SK-N-SH treated with all-trans-retinoic acid at 6 μM for 48 hours (cell line): ENCODE measurements at regions not wholly inside any gene's neighbourhood (a gene's known extent, or its start where the extent isn't known, plus 50 kb on each side); places are given as distances from the start of the nearest gene placed in this dataset.
"Not testable (repeated sequence)": the region's sequence is repeated elsewhere in the genome, so short reads cannot be mapped to it uniquely, and the experiment has no call there.

Source experiments
- ATAC-seq: fragments of 200-7000 bp; cut with Tn5 transposase; 3 replicates; pipeline ENCODE4 v1.9.1; 2020; ENCODE audit warnings: mild to moderate bottlenecking, moderate library complexity
- ARNTL ChIP-seq: fragments of 450-650 bp; formaldehyde crosslinking; IDR thresholded peaks from 2 replicates; pipeline ENCODE4 v1.5.0; 2020; ENCODE audit warnings: low read depth, mild to moderate bottlenecking, moderate library complexity, borderline replicate concordance
- BACH2 ChIP-seq: fragments of 250-450 bp; sonication (Bioruptor Pico); IDR thresholded peaks from 2 replicates; pipeline ENCODE4 v1.9.0; 2021; ENCODE audit warnings: mild to moderate bottlenecking, borderline replicate concordance
- CSDC2 ChIP-seq: fragments of 250-450 bp; sonication (Bioruptor Pico); IDR thresholded peaks from 2 replicates; pipeline ENCODE4 v1.5.0; 2020; ENCODE audit warnings: mild to moderate bottlenecking, moderate library complexity
- CSRNP3 ChIP-seq: fragments of 250-450 bp; sonication (Bioruptor Pico); IDR thresholded peaks from 2 replicates; pipeline ENCODE4 v1.5.1; 2021; ENCODE audit warnings: mild to moderate bottlenecking, moderate library complexity
- ESRRG ChIP-seq: fragments of 250-450 bp; sonication (Bioruptor Pico); IDR thresholded peaks from 2 replicates; pipeline ENCODE4 v1.6.1; 2021; ENCODE audit warnings: mild to moderate bottlenecking
- GLIS3 ChIP-seq: fragments of 250-450 bp; sonication (Bioruptor Pico); IDR thresholded peaks from 2 replicates; pipeline ENCODE4 v1.5.0; 2020; ENCODE audit warnings: mild to moderate bottlenecking, moderate library complexity
- ISL1 ChIP-seq: fragments of 250-450 bp; sonication (Bioruptor Pico); IDR thresholded peaks from 2 replicates; pipeline ENCODE4 v2.1.2; 2022; ENCODE audit warnings: mild to moderate bottlenecking, moderate library complexity
- OSR1 ChIP-seq: fragments of 250-450 bp; sonication (Bioruptor Pico); IDR thresholded peaks from 2 replicates; pipeline ENCODE4 v1.8.0; 2022; ENCODE audit warnings: moderate library complexity, mild to moderate bottlenecking, inconsistent platforms
- RARB ChIP-seq: fragments of 250-450 bp; sonication (Bioruptor Pico); IDR thresholded peaks from 2 replicates; pipeline ENCODE4 v1.8.0; 2021; ENCODE audit warnings: mild to moderate bottlenecking, moderate library complexity
- SNAI2 ChIP-seq: fragments of 250-450 bp; sonication (Bioruptor Pico); IDR thresholded peaks from 2 replicates; pipeline ENCODE4 v1.5.0; 2020; ENCODE audit warnings: mild to moderate bottlenecking, moderate library complexity
- TOX ChIP-seq: fragments of 250-450 bp; sonication (Bioruptor Pico); IDR thresholded peaks from 2 replicates; pipeline ENCODE4 v1.8.0; 2021; ENCODE audit warnings: mild to moderate bottlenecking, moderate library complexity, borderline replicate concordance
- ZC3H10 ChIP-seq: fragments of 250-450 bp; sonication (Bioruptor Pico); IDR thresholded peaks from 2 replicates; pipeline ENCODE4 v1.5.1; 2021; ENCODE audit warnings: mild to moderate bottlenecking, moderate library complexity
- ZFP30 ChIP-seq: fragments of 450-650 bp; formaldehyde crosslinking; IDR thresholded peaks from 2 replicates; pipeline ENCODE4 v1.5.0; 2022; ENCODE audit warnings: mild to moderate bottlenecking, moderate library complexity
- ZNF565 ChIP-seq: fragments of 450-650 bp; formaldehyde crosslinking; conservative IDR thresholded peaks from 2 replicates; pipeline ENCODE4 v1.5.0; 2020; ENCODE audit warnings: low read depth, mild to moderate bottlenecking, moderate library complexity
- ZNF70 ChIP-seq: fragments of 450-650 bp; formaldehyde crosslinking; IDR thresholded peaks from 2 replicates; pipeline ENCODE4 v1.5.0; 2020; ENCODE audit warnings: mild to moderate bottlenecking, moderate library complexity
- ZNF8 ChIP-seq: fragments of 450-650 bp; formaldehyde crosslinking; IDR thresholded peaks from 2 replicates; pipeline ENCODE4 v1.5.0; 2020; ENCODE audit warnings: mild to moderate bottlenecking, moderate library complexity
- TF ChIP-seq, protein P1 (sequence below): fragments of 250-450 bp; sonication (Bioruptor Pico); IDR thresholded peaks from 2 replicates; pipeline ENCODE4 v1.8.0; 2021; ENCODE audit warnings: low read depth, mild to moderate bottlenecking, moderate library complexity, borderline replicate concordance
- TF ChIP-seq, protein P2 (sequence below): fragments of 250-450 bp; sonication (Bioruptor Pico); IDR thresholded peaks from 2 replicates; pipeline ENCODE4 v1.8.0; 2020; ENCODE audit warnings: mild to moderate bottlenecking, moderate library complexity, borderline replicate concordance

DNA sequence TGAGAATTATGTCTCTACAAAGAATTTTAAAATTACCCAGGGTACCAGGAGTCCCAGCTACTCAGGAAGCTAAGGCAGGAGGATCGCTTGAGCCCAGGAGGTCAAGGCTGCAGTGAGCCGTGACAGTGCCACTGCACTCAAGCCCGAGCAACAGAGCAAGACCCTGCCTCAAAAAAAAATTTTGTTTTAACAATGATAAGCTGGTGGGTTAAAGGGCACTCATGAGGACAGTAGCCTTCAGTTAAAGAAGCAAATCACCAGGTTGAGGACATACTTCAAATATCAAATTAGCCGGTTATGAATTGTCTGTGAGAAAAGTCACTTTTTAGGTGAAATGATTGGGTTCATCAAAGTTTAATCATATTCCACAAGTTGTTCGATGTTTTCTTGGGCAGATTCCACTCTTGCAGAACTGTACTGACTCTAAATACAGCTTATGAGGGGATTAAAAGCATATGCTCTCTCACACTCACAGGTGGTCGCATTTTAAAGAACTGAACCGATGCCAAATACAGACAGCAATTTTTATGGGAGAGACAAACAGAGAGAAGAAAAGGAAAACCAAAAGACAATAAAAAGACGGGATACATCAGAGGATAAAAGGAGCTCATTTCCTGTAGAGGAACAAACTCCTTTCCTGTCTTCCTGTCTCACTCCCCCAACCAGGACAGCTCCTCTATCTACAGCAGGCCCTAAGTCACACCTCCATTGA, 582.8 kb upstream of the NRP1 start:
- TF ChIP-seq RARB (CRISPR knock-in tag): no peak
- TF ChIP-seq, protein P1, sequence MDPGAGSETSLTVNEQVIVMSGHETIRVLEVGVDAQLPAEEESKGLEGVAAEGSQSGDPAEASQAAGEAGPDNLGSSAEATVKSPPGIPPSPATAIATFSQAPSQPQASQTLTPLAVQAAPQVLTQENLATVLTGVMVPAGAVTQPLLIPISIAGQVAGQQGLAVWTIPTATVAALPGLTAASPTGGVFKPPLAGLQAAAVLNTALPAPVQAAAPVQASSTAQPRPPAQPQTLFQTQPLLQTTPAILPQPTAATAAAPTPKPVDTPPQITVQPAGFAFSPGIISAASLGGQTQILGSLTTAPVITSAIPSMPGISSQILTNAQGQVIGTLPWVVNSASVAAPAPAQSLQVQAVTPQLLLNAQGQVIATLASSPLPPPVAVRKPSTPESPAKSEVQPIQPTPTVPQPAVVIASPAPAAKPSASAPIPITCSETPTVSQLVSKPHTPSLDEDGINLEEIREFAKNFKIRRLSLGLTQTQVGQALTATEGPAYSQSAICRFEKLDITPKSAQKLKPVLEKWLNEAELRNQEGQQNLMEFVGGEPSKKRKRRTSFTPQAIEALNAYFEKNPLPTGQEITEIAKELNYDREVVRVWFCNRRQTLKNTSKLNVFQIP (CRISPR knock-in tag): no peak
- no peak for TF ChIP-seq OSR1
- TF ChIP-seq ZFP30 (CRISPR knock-in tag): no peak
- no peak for TF ChIP-seq ESRRG (CRISPR knock-in tag)
- TF ChIP-seq, all 23 proteins: peak for 0
- ATAC-seq: no peak

DNA sequence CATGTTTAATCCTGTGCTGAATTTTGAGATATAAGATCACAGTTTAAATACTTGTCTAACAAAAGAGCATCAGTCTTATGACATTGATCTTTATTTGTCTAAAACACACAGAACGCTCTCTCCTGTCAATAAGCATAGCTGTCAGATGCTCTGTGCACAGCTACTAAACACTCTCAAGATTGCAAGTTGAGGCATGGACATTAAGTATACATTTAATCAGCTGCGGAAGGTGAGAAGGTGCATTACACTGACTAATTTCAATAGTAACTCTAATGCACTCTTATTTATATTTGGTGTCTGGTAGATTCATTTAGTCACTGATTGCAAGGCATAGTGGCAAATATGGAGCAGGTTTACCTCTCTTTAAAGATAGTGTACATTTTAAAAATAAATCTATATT, 580.3 kb upstream of the NRP1 start:
- no peak for ATAC-seq
- TF ChIP-seq RARB (CRISPR knock-in tag) (no peak), SNAI2 (no peak)

- TF ChIP-seq TOX (CRISPR knock-in tag) (peak; percentile 80; the same call in 1 of the 2 replicates), ZFP30 (CRISPR knock-in tag) (no peak), ZC3H10 (peak; percentile 83; the same call in 1 of the 2 replicates), ZNF8 (CRISPR knock-in tag) (no peak), GLIS3 (CRISPR knock-in tag) (no peak), ARNTL (CRISPR knock-in tag) (no peak), ISL1 (CRISPR knock-in tag) (peak; percentile 78)
- TF ChIP-seq, all 23 proteins: peak for 3
- ATAC-seq: peak; percentile 91
Observed at GRCh38 chr10:33913194-33913593, 578.7 kb upstream of the NRP1 start.

DNA sequence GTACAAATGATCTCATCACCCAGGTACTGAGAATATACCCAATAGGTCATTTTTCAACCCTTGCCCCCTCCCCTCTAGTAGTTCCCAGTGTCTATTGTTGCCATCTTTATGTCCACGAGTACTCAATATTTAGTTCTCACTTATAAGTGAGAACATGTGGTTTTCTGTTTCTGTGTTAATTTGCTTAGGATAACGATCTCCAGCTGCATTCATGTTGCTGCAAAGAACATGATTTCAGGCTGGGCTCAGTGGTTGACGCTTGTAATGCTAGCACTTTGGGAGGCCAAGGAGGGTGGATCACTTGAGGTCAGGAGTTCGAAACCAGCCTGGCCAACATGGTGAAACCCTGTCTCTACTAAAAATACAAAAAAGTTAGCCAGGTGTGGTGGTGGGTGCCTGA, 575.0 kb upstream of the NRP1 start:
- ATAC-seq: not testable (repeated sequence)

DNA sequence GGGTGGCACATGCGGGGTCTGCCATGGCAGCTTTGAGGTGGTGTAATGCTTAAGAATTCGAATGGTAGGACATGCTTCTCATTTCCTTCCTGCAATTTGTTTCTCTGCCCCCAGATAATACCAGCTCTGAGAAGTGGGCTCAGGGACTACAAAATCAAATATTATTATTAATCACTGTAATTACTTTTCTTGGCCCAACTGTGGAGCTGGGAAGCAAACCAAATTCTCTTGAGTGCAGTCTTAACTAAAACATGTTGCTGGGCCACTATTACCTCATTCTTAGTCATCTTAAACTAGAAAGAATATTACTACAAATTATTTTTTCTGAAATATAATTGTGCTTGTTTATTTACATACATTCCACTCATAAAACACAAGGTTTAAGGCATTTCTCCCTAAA, 566.7 kb upstream of the NRP1 start:
- ATAC-seq: peak; percentile 68
- peak; percentile 74 for TF ChIP-seq ISL1 (CRISPR knock-in tag)
- TF ChIP-seq, protein P2, sequence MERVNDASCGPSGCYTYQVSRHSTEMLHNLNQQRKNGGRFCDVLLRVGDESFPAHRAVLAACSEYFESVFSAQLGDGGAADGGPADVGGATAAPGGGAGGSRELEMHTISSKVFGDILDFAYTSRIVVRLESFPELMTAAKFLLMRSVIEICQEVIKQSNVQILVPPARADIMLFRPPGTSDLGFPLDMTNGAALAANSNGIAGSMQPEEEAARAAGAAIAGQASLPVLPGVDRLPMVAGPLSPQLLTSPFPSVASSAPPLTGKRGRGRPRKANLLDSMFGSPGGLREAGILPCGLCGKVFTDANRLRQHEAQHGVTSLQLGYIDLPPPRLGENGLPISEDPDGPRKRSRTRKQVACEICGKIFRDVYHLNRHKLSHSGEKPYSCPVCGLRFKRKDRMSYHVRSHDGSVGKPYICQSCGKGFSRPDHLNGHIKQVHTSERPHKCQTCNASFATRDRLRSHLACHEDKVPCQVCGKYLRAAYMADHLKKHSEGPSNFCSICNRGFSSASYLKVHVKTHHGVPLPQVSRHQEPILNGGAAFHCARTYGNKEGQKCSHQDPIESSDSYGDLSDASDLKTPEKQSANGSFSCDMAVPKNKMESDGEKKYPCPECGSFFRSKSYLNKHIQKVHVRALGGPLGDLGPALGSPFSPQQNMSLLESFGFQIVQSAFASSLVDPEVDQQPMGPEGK: no peak

GRCh38 chr10:33900596-33900995, 566.1 kb upstream of the NRP1 start:
- TF ChIP-seq ESRRG (CRISPR knock-in tag) (no peak), ISL1 (CRISPR knock-in tag) (no peak), ZNF565 (CRISPR knock-in tag) (no peak), RARB (CRISPR knock-in tag) (no peak), GLIS3 (CRISPR knock-in tag) (no peak), ZC3H10 (no peak), CSDC2 (CRISPR knock-in tag) (no peak), CSRNP3 (no peak), ARNTL (CRISPR knock-in tag) (no peak), ZFP30 (CRISPR knock-in tag) (no peak), OSR1 (no peak), ZNF70 (CRISPR knock-in tag) (no peak), BACH2 (no peak), TOX (CRISPR knock-in tag) (no peak)
- ATAC-seq: peak; percentile 55; the same call in 2 of the 3 replicates
